GM12878 (cell line): ENCODE measurements at regions not wholly inside any gene's neighbourhood (a gene's known extent, or its start where the extent isn't known, plus 50 kb on each side); places are given as distances from the start of the nearest gene placed in this dataset.

Experiments used
- ATAC-seq: fragments of 200-7000 bp; cut with Tn5 transposase; 3 replicates; pipeline ENCODE4 v1.9.1; 2020; ENCODE audit warnings: mild to moderate bottlenecking, moderate library complexity
- BruUV-seq: library from RNA; stranded (reverse); fragments of 400-500 nt; replicated peaks from 2 replicates; lab custom pipeline; 2021; lab: Mats Ljungman, UMichigan
- CTCF ChIA-PET: fragments of 300-600 bp; sonication (Branson Sonifier 250); formaldehyde crosslinking; extraction: SDS; loops from one replicate; lab custom pipeline; 2021; ENCODE audit warnings: inconsistent platforms; lab: Yijun Ruan, JAX
- POLR2A ChIA-PET: fragments of 350-600 bp; formaldehyde crosslinking; extraction: SDS; loops from one replicate; lab custom pipeline; 2021; ENCODE audit warnings: inconsistent platforms; lab: Charles Lee
- RAD21 ChIA-PET: fragments of 300-600 bp; sonication (Branson Sonifier 250); formaldehyde crosslinking; loops from one replicate; lab custom pipeline; 2023; ENCODE audit warnings: antibody characterized with exemption; ENCODE audit not compliant: unreplicated experiment; lab: Charles Lee
- SMC1A ChIA-PET: fragments of 300-600 bp; sonication (Branson Sonifier 250); formaldehyde crosslinking; loops from one replicate; lab custom pipeline; 2023; ENCODE audit not compliant: unreplicated experiment, uncharacterized antibody; lab: Charles Lee
- DNase-seq: peaks from one replicate; pipeline ENCODE4 v3.0.0-alpha.2; 2011; ENCODE audit warnings: low read depth, low spot score
- FAIRE-seq: peaks from 3 replicates; lab custom pipeline; 2011; peaks lifted over from hg19 to GRCh38; lab: Jason Lieb, UNC
- H2AFZ ChIP-seq: 2 replicates; pipeline ENCODE4 v1.6.0; 2011; ENCODE audit warnings: low read depth, low read length, control low read depth; ENCODE audit not compliant: control insufficient read depth
- H3K27ac ChIP-seq: 2 replicates; pipeline ENCODE4 v1.5.1; 2011; ENCODE audit warnings: control low read depth; ENCODE audit not compliant: control insufficient read depth, insufficient read depth
- H3K27me3 ChIP-seq, 2 experiments: replicated peaks in 1 of 2; 2 replicates each; pipeline versions ENCODE4 v1.6.0 to v1.6.1; 2011; ENCODE audit warnings: low read length in 1 of 2; ENCODE audit not compliant: control insufficient read depth in 2 of 2, insufficient read depth in 2 of 2
- H3K36me3 ChIP-seq, 2 experiments: 2 replicates each; pipeline ENCODE4 v1.5.1; 2011; ENCODE audit warnings: low read length in 1 of 2; ENCODE audit not compliant: control insufficient read depth in 2 of 2, insufficient read depth in 2 of 2
- H3K4me1 ChIP-seq: 2 replicates; pipeline ENCODE4 v1.6.1; 2011; ENCODE audit warnings: mild to moderate bottlenecking, low read length, moderate library complexity, mixed read lengths; ENCODE audit not compliant: control insufficient read depth, insufficient read depth
- H3K4me2 ChIP-seq: 2 replicates; pipeline ENCODE4 v1.6.0; 2011; ENCODE audit warnings: control low read depth; ENCODE audit not compliant: control insufficient read depth, insufficient read depth
- H3K4me3 ChIP-seq: fragments of 200-600 bp; sonication (generic); 2 replicates; pipeline ENCODE4 v1.5.1; 2016
- H3K79me2 ChIP-seq: 2 replicates; pipeline ENCODE4 v1.6.0; 2011; ENCODE audit warnings: low read length; ENCODE audit not compliant: control insufficient read depth, insufficient read depth
- H3K9ac ChIP-seq: 2 replicates; pipeline ENCODE4 v1.8.0; 2011; ENCODE audit warnings: low read length, control low read depth, mixed read lengths; ENCODE audit not compliant: control insufficient read depth, insufficient read depth
- H3K9me3 ChIP-seq: replicated peaks from 3 replicates; pipeline ENCODE4 v1.5.1; 2011; ENCODE audit warnings: mild to moderate bottlenecking, low read length; ENCODE audit not compliant: control insufficient read depth, insufficient read depth
- H4K20me1 ChIP-seq: 2 replicates; pipeline ENCODE4 v1.6.0; 2011; ENCODE audit not compliant: control insufficient read depth, insufficient read depth
- GABPA ChIP-seq: IDR thresholded peaks from 2 replicates; pipeline ENCODE4 v1.6.1; 2014; ENCODE audit warnings: antibody characterized with exemption, low read depth, mild to moderate bottlenecking, inconsistent platforms
- NFIC ChIP-seq: IDR thresholded peaks from 2 replicates; pipeline ENCODE4 v1.6.1; 2012; ENCODE audit warnings: low read depth, mild to moderate bottlenecking, inconsistent platforms, low read length, moderate library complexity
- NFXL1 ChIP-seq: fragments of 450-650 bp; IDR thresholded peaks from 2 replicates; pipeline ENCODE4 v1.6.1; 2017; ENCODE audit warnings: antibody characterized with exemption, mild to moderate bottlenecking, borderline replicate concordance
- NR2C1 ChIP-seq: fragments of 450-650 bp; IDR thresholded peaks from 2 replicates; pipeline ENCODE4 v1.6.1; 2017; ENCODE audit warnings: antibody characterized with exemption, mild to moderate bottlenecking, moderate library complexity
- PML ChIP-seq: IDR thresholded peaks from 2 replicates; pipeline ENCODE4 v1.6.1; 2012; ENCODE audit warnings: low read length, inconsistent platforms
- RAD51 ChIP-seq: fragments of 450-650 bp; IDR thresholded peaks from 2 replicates; pipeline ENCODE4 v1.6.1; 2016; ENCODE audit warnings: moderate library complexity, mild to moderate bottlenecking, inconsistent platforms
- RUNX3 ChIP-seq: IDR thresholded peaks from 2 replicates; pipeline ENCODE4 v1.6.1; 2012; ENCODE audit warnings: low read length, inconsistent platforms
- TCF12 ChIP-seq: IDR thresholded peaks from 2 replicates; pipeline ENCODE4 v1.6.1; 2011; ENCODE audit warnings: low read depth, mild to moderate bottlenecking, low read length
- WGBS: methylation state at CpG from one replicate; pipeline ENCODE4 v1.1.6; 2016; ENCODE audit warnings: low lambda C conversion rate; ENCODE audit not compliant: insufficient replicate concordance, insufficient coverage; ENCODE audit errors: missing lambda C conversion rate; 5-methylcytosine and 5-hydroxymethylcytosine counted together
- in situ Hi-C: fragments of 300-500 bp; cut with MboI; formaldehyde crosslinking; loops from 9 replicates; pipeline ENCODE4 v1.14.3; 2018; ENCODE audit warnings: mixed read lengths
- intact Hi-C: fragments of 100-400 bp; cut with micrococcal nuclease; formaldehyde crosslinking; loops from one replicate; pipeline ENCODE4 v1.14.2; 2022; ENCODE audit not compliant: unreplicated experiment
- TF ChIP-seq, protein P1 (sequence below): fragments of 450-650 bp; IDR thresholded peaks from 2 replicates; pipeline ENCODE4 v1.6.1; 2017; ENCODE audit warnings: antibody characterized with exemption, mild to moderate bottlenecking, moderate library complexity
- TF ChIP-seq, protein P2 (sequence below): IDR thresholded peaks from 2 replicates; pipeline ENCODE4 v1.6.1; 2012; ENCODE audit warnings: low read length, inconsistent platforms
- TF ChIP-seq, protein P3 (sequence below): fragments of 450-650 bp; formaldehyde crosslinking; IDR thresholded peaks from 2 replicates; pipeline ENCODE4 v1.4.0; 2020; ENCODE audit warnings: mild to moderate bottlenecking, moderate library complexity
- TF ChIP-seq, protein P4 (sequence below): fragments of 450-650 bp; IDR thresholded peaks from 2 replicates; pipeline ENCODE4 v1.6.1; 2018; ENCODE audit warnings: mild to moderate bottlenecking, low read depth, moderate library complexity; ENCODE audit not compliant: partially characterized antibody

DNA sequence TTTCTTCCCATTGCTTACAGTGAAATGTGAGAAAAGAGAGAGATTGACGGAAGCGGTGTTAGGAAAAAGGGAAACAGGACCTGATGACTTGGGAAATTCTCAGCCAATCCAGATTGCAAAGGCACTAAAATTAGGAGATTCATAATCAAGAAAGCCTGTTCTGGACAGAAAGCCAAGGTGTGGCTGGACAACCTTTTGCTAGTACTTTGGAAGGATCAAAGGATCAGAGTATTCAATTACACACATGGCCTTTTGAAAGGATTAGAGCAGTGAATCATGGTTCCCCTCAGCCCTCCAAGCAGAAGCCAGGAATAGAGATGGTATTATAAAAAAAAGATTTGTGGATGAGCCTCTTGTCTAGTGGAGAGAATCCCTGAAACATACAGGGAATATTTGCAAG, 669.8 kb upstream of the ADAMTS5 start (continued):
- TF ChIP-seq, protein P1, sequence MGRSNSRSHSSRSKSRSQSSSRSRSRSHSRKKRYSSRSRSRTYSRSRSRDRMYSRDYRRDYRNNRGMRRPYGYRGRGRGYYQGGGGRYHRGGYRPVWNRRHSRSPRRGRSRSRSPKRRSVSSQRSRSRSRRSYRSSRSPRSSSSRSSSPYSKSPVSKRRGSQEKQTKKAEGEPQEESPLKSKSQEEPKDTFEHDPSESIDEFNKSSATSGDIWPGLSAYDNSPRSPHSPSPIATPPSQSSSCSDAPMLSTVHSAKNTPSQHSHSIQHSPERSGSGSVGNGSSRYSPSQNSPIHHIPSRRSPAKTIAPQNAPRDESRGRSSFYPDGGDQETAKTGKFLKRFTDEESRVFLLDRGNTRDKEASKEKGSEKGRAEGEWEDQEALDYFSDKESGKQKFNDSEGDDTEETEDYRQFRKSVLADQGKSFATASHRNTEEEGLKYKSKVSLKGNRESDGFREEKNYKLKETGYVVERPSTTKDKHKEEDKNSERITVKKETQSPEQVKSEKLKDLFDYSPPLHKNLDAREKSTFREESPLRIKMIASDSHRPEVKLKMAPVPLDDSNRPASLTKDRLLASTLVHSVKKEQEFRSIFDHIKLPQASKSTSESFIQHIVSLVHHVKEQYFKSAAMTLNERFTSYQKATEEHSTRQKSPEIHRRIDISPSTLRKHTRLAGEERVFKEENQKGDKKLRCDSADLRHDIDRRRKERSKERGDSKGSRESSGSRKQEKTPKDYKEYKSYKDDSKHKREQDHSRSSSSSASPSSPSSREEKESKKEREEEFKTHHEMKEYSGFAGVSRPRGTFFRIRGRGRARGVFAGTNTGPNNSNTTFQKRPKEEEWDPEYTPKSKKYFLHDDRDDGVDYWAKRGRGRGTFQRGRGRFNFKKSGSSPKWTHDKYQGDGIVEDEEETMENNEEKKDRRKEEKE = no peak
- no peak for TF ChIP-seq TCF12

DNA sequence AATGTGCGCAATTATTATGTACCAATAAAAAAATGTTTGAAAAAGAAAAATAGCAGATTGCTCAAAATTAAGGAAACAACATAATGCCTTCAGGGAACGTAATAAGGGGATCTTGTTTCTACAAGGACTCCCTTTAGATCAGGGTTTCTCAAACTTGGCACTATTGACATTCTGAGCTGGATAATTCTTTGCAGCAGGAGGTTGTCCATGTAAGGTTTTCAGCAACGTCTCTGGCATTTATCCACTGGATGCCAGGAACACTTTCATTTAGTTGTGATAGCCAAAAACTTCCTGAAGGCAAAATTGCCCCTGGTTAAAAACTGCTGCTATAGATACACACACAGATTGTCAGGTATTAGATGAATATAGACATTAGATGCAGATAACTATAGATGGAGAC, 666.7 kb upstream of the ADAMTS5 start:
- no TSS peak for BruUV-seq
- Histone ChIP-seq H3K36me3 (no peaks in the 10 kb centered on the region), H3K79me2 (no peaks in the 10 kb centered on the region), H3K9me3 (no peaks in the 10 kb centered on the region), H3K9ac (no peak overlapping the region), H3K27ac (no peak overlapping the region)
- intact Hi-C loops (no loop called here), in situ Hi-C loops (no loop called here)
- ATAC-seq = no peak
- RAD21 ChIA-PET = no interaction called here
- TF ChIP-seq, protein P2, sequence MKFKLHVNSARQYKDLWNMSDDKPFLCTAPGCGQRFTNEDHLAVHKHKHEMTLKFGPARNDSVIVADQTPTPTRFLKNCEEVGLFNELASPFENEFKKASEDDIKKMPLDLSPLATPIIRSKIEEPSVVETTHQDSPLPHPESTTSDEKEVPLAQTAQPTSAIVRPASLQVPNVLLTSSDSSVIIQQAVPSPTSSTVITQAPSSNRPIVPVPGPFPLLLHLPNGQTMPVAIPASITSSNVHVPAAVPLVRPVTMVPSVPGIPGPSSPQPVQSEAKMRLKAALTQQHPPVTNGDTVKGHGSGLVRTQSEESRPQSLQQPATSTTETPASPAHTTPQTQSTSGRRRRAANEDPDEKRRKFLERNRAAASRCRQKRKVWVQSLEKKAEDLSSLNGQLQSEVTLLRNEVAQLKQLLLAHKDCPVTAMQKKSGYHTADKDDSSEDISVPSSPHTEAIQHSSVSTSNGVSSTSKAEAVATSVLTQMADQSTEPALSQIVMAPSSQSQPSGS = no peak
- TF ChIP-seq PML (no peak), GABPA (no peak), NR2C1 (no peak), RAD51 (no peak), RUNX3 (no peak), NFIC (no peak), NFXL1 (no peak)
- TF ChIP-seq, protein P3, sequence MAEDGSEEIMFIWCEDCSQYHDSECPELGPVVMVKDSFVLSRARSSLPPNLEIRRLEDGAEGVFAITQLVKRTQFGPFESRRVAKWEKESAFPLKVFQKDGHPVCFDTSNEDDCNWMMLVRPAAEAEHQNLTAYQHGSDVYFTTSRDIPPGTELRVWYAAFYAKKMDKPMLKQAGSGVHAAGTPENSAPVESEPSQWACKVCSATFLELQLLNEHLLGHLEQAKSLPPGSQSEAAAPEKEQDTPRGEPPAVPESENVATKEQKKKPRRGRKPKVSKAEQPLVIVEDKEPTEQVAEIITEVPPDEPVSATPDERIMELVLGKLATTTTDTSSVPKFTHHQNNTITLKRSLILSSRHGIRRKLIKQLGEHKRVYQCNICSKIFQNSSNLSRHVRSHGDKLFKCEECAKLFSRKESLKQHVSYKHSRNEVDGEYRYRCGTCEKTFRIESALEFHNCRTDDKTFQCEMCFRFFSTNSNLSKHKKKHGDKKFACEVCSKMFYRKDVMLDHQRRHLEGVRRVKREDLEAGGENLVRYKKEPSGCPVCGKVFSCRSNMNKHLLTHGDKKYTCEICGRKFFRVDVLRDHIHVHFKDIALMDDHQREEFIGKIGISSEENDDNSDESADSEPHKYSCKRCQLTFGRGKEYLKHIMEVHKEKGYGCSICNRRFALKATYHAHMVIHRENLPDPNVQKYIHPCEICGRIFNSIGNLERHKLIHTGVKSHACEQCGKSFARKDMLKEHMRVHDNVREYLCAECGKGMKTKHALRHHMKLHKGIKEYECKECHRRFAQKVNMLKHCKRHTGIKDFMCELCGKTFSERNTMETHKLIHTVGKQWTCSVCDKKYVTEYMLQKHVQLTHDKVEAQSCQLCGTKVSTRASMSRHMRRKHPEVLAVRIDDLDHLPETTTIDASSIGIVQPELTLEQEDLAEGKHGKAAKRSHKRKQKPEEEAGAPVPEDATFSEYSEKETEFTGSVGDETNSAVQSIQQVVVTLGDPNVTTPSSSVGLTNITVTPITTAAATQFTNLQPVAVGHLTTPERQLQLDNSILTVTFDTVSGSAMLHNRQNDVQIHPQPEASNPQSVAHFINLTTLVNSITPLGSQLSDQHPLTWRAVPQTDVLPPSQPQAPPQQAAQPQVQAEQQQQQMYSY (CRISPR knock-in tag) = no peak
- TF ChIP-seq, protein P4, sequence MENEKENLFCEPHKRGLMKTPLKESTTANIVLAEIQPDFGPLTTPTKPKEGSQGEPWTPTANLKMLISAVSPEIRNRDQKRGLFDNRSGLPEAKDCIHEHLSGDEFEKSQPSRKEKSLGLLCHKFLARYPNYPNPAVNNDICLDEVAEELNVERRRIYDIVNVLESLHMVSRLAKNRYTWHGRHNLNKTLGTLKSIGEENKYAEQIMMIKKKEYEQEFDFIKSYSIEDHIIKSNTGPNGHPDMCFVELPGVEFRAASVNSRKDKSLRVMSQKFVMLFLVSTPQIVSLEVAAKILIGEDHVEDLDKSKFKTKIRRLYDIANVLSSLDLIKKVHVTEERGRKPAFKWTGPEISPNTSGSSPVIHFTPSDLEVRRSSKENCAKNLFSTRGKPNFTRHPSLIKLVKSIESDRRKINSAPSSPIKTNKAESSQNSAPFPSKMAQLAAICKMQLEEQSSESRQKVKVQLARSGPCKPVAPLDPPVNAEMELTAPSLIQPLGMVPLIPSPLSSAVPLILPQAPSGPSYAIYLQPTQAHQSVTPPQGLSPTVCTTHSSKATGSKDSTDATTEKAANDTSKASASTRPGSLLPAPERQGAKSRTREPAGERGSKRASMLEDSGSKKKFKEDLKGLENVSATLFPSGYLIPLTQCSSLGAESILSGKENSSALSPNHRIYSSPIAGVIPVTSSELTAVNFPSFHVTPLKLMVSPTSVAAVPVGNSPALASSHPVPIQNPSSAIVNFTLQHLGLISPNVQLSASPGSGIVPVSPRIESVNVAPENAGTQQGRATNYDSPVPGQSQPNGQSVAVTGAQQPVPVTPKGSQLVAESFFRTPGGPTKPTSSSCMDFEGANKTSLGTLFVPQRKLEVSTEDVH = no peak
- TF ChIP-seq, all 136 proteins: peak for 0
- 32% methylated on average over 3 of the region's 3 CpGs for WGBS
- CTCF ChIA-PET = no interaction called here
- H3K27me3 ChIP-seq = no peaks in the 10 kb centered on the region
- no peak overlapping the region for H3K4me2 ChIP-seq
- H2AFZ ChIP-seq = no peak overlapping the region
- POLR2A ChIA-PET = no interaction called here
- H4K20me1 ChIP-seq = no peaks in the 10 kb centered on the region
- H3K4me3 ChIP-seq = no peak overlapping the region
- SMC1A ChIA-PET = no interaction called here
- no peak for DNase-seq
- no peaks in the 10 kb centered on the region for H3K4me1 ChIP-seq
- no peak for FAIRE-seq
